NCI-H524 treated with DMSO at 0.1 percent for 48 hours (cell line): ENCODE measurements at regions not wholly inside any gene's neighbourhood (a gene's known extent, or its start where the extent isn't known, plus 50 kb on each side); places are given as distances from the start of the nearest gene placed in this dataset.
"Not testable (repeated sequence)": the region's sequence is repeated elsewhere in the genome, so short reads cannot be mapped to it uniquely, and the experiment has no call there.

Source experiments
- DNase-seq: peaks from one replicate; lab custom pipeline; 2025; lab: John Stamatoyannopoulos, UW

DNA sequence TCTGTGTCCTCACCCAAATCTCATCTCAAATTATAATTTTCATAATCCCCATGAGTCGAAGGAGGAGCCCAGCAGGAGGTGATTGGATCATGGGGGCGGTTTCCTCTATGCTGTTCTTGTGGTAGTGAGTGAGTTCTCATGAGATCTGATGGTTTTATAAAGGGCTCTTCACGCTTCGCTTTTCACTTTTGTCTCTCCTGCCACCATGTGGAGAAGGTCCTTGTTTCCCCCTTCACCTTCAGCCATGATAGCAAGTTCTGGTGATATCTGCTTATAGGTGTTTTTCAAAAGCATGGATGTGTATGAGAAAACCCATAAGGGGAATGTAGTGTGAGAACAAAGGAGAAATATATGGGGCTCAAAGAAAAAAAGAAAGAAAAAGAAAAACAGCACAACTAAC, 405.9 kb upstream of the RGS18 start:
- no peak for DNase-seq

GRCh38 chr1:191760016-191760415, 398.2 kb upstream of the RGS18 start:
- DNase-seq: no peak

GRCh38 chr1:191788551-191788950, 369.7 kb upstream of the RGS18 start:
- no peak for DNase-seq

GRCh38 chr1:191798178-191798577, 360.1 kb upstream of the RGS18 start:
- no peak for DNase-seq

DNA sequence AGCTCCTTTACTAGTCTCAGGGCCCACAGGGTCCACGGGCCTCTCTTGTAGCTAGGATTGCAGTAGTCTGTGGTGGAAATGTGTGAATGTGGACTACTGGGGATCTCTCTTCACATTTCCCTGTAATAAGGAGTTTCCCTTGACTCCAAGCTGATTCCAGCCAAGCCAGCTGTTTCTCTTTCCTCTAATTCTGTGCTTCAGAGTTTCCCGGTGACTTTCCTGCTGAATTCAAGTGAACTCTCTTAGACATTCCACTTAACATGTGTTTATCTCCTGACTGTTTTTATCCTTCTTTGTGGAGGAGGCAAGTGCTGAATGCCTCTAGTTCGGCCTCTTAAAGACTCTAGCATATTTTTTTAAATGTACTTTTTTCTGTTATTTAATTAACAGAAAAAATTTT, 354.0 kb upstream of the RGS18 start:
- DNase-seq: no peak

GRCh38 chr1:191813593-191813992, 344.7 kb upstream of the RGS18 start:
- not testable (repeated sequence) for DNase-seq

DNA sequence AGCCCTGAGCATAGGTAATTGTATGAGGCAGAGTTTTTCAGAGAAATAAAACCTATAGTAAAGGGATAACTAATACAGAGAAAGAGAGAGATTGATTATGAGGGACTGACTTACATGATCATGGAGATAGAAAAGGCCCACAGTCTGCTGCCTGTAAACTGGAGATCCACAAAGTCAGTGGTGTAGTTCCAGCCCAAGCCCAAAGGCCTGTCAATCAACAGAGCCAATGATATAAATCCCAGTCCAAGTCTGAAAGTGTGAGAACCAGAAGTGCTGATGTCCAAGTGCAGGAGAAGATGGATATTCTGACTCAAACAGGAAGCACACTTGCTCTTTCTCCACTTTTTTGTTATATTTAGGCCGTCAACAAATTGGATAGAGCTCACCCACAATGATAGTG, 340.1 kb upstream of the RGS18 start:
- DNase-seq: no peak

DNA sequence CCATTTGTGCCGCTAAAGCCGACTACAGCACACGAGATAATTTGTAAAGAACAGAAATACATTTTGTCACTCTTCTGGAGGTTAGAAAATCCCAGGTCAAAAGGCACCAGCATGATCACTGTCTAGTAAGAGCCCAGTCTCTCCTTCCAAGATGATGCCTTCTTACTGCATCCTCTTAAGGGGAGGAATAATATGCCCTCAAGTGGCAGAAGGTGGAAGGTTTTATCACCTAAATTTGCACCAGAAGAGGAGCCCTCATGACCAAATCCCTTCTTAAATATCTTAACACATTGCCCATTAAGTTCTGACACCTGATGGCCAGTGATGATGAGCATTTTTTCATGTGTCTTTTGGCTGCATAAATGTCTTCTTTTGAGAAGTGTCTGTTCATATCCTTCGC, 326.7 kb upstream of the RGS18 start:
- peak; percentile 60 for DNase-seq

GRCh38 chr1:191839891-191840290, 318.4 kb upstream of the RGS18 start:
- no peak for DNase-seq

DNA sequence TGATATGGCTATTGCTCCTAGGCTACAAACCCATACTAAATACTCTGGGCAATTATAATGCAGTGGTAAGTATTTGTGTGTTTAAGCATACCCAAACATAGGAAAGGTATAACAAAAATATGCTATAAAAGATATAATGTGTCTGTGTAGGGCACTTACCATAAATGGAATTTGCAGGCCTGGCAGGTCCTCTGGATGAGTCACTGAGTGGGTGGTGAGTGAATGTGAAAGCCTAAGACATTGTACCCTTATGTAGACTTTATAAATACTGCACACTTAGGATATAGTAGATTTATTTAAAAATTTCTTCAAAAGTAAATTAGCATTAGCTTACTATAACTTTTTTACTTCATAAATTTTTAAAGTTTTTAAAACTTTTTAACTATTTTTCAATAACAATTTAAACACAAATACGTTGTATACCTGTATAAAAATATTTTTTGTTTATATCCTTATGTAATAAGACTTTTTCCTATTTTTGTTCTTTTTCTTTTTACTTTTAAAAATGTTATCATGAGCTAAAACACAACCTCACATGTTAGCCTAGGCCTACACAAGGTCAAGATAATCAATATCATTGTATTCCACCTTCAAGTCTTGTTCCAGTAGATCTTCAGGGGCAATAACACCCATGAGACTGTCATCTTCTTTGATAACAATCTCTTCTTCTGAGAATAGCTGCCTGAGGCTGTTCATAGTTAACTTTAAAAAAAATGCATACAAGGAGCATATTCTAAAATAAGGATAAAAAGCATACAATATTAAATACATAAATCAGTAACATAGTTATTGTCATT, 306.3 kb upstream of the RGS18 start:
- DNase-seq: no peak

- DNase-seq: no peak
Observed at GRCh38 chr1:191852907-191853306, 305.4 kb upstream of the RGS18 start.

GRCh38 chr1:191857600-191857999, 300.7 kb upstream of the RGS18 start:
- DNase-seq: no peak

DNA sequence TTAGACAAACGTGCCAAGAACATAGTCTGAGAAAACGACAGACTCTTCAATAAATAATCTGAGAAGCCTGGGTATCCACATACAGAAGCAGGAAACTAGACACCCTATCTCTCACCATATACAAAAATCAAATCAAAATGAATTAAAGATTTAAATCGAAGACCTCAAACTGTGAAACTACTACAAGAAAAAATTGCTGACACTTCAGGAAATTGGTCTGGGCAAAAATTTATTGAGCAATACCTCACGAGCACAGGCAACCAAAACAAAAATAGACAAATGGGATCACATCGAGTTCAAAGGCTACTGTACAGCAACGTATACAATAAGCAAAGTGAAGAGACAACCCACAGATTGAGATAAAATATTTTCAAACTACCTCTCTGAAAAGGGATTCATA, 292.8 kb upstream of the RGS18 start:
- no peak for DNase-seq

- DNase-seq: no peak
Observed at GRCh38 chr1:191866155-191866554, 292.1 kb upstream of the RGS18 start.

DNA sequence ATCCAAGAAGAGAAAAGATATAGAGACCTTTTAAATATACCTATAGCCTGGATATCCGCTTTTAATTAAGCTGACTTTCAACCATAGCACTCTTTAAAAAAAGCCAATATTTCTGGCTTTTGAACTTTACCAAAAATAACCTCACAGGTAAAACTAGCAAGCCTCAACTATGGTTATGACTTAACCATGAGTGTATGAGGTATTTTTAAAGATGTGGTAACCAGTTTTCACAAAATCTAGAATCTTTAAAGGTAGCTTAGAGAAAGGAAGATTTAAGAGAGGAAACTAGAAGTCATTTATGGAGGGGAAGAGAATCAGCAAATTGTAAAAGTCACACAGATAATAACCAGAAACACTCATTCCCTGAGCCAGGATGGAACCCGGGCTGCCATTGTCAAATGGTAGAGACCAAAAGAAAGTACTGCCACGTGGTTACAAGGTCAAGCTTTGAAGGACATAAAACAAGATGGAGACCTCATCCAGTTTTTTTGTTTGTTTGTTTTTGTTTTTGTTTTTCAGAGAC, 288.4 kb upstream of the RGS18 start:
- no peak for DNase-seq

DNA sequence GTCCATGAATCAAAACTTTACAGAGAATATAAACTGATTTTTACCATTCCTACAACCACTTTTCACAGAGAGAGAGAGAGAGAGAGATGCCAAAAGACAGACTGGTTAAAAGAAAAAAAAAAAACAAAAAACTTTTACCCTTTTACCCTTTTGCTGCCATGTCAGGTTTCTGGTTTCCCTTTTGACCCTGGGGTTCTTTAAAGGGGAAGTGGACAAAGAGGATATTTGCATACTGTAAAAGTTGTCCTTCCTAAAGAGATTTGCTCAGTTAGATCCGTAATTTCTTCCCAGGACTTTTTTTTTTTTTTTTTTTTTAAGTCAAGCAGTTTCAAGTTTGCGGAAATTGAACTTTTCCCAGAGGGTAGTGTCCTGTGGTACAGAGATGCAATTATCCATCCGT, 287.8 kb upstream of the RGS18 start:
- no peak for DNase-seq

DNA sequence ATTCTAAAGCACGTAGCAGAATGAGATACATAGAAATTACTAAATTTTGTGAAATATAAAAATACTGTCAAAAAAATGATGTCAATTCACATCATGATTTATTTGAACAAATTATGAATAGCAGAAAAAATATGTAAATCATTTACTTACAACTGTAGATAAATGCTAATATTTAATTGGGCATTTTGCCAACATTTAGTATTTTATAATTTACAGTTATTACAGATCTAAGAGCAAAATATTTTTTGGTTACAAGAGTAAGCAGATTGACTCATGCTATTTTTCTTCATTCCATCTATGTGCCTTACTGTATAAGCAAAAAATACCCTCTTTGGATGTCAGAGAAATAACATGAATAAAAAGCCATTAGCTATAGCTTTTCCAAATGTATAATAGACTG, 282.3 kb upstream of the RGS18 start:
- DNase-seq: no peak

DNA sequence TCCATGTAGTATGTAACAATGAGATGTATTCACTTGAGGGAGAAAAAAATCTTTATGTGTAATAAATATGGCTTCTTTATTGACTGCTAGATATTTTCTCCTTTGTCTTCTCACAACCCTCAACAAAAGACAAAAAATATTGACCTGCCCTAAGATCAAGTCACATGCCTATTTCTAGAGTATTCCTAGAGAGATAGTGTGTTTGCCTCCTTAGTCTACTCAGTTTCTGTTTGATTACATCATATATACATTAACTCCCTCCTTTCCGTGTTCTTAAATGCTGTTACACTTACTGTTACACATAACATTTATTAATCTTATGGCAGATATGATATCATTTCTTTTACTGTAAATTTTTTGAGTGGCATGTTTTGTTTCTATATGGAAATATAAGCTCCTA, 281.6 kb upstream of the RGS18 start:
- no peak for DNase-seq

DNA sequence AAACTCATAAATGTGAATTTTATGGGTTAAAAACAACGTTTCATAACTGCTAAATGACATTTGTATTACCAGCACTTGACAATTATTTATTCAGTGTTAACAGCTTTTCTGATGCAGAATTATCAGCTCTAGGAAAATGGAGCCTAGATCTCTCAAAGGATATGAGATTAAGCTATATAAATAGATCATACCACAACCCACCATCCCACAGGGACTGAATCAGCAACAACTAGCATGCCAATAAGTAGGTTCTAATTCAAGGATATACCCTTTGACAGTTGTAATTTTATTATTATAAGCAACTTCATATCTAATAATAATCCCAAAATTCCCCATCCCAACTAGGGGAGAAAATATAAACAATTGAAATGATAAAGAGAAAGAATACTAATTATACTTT, 275.4 kb upstream of the RGS18 start:
- no peak for DNase-seq

DNA sequence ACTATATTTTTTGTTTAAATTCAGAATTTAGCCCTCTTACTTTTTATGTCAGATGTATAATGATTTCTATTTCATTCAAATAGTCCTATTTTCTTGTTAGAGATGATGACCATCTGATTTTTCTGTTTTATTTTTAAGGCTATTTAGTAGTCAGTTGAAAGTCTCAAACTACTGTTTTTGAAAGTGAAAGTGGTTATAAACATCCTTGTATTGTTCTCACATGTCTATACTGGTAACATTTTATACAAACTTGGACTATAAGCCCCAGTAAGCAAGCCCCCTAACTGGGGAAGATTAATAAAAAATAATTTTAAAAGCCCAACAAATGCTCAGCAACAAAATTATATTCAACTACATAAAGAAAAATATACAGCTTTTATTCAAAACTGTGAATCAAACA, 271.3 kb upstream of the RGS18 start:
- DNase-seq: no peak

- DNase-seq: no peak
Observed at GRCh38 chr1:191888996-191889622, 269.2 kb upstream of the RGS18 start.

- DNase-seq: no peak
Observed at GRCh38 chr1:191889623-191890003, 268.6 kb upstream of the RGS18 start.

- DNase-seq: no peak
Observed at GRCh38 chr1:191890433-191891088, 267.7 kb upstream of the RGS18 start.
